OCI-LY1 (cell line): ENCODE measurements at regions not wholly inside any gene's neighbourhood (a gene's known extent, or its start where the extent isn't known, plus 50 kb on each side); places are given as distances from the start of the nearest gene placed in this dataset.

Source experiments
- H2AFZ ChIP-seq: fragments of 200-600 bp; sonication (generic), shearing (Covaris generic); 2 replicates; pipeline ENCODE4 v1.6.0; 2014; ENCODE audit warnings: antibody characterized with exemption, mild to moderate bottlenecking, low read length
- H3F3A ChIP-seq: fragments of 200-600 bp; sonication (generic), shearing (Covaris generic); 2 replicates; pipeline ENCODE4 v1.6.0; 2014; ENCODE audit warnings: mild to moderate bottlenecking, antibody characterized with exemption, low read length, moderate library complexity; ENCODE audit not compliant: insufficient read depth
- H3K27ac ChIP-seq: fragments of 200-600 bp; sonication (generic); 2 replicates; pipeline ENCODE4 v1.5.1; 2014; ENCODE audit warnings: low read length, mixed run types, mild to moderate bottlenecking, low read depth; ENCODE audit not compliant: poor library complexity, severe bottlenecking
- H3K27me3 ChIP-seq: fragments of 200-600 bp; sonication (generic); 2 replicates; pipeline ENCODE4 v1.6.0; 2014; ENCODE audit warnings: antibody characterized with exemption, mild to moderate bottlenecking, low read length, moderate library complexity; ENCODE audit not compliant: insufficient read depth
- H3K36me3 ChIP-seq: fragments of 200-600 bp; sonication (generic); 2 replicates; pipeline ENCODE4 v1.6.1; 2014; ENCODE audit warnings: mild to moderate bottlenecking, antibody characterized with exemption, low read length, moderate library complexity, mixed read lengths; ENCODE audit not compliant: insufficient read depth
- H3K4me1 ChIP-seq: fragments of 200-600 bp; sonication (generic); 2 replicates; pipeline ENCODE4 v1.5.1; 2014; ENCODE audit warnings: mild to moderate bottlenecking, low read length, moderate library complexity; ENCODE audit not compliant: insufficient read depth, severe bottlenecking
- H3K4me2 ChIP-seq: fragments of 200-600 bp; sonication (generic), shearing (Covaris generic); 2 replicates; pipeline ENCODE4 v1.6.1; 2014; ENCODE audit warnings: low read length
- H3K4me3 ChIP-seq: fragments of 200-600 bp; sonication (generic); 2 replicates; pipeline ENCODE4 v1.5.1; 2014; ENCODE audit warnings: low read length, low read depth, mild to moderate bottlenecking, mixed read lengths; ENCODE audit not compliant: poor library complexity, severe bottlenecking
- H3K79me2 ChIP-seq: fragments of 200-600 bp; shearing (Covaris generic); 2 replicates; pipeline ENCODE4 v1.6.1; 2016; ENCODE audit warnings: mixed run types, low read length, mixed read lengths; ENCODE audit not compliant: insufficient read depth
- H3K9ac ChIP-seq: fragments of 200-600 bp; sonication (generic), shearing (Covaris generic); 2 replicates; pipeline ENCODE4 v1.6.1; 2014; ENCODE audit warnings: mild to moderate bottlenecking, low read length, mixed read lengths
- H3K9me2 ChIP-seq: fragments of 200-600 bp; sonication (generic), shearing (Covaris generic); 2 replicates; pipeline ENCODE4 v1.6.1; 2014; ENCODE audit warnings: low read depth, mild to moderate bottlenecking, low read length, mixed read lengths
- H3K9me3 ChIP-seq: fragments of 200-600 bp; shearing (Covaris generic); 2 replicates; pipeline ENCODE4 v1.6.1; 2014; ENCODE audit warnings: low read length, mixed read lengths
- H4K20me1 ChIP-seq: fragments of 200-600 bp; sonication (generic), shearing (Covaris generic); 2 replicates; pipeline ENCODE4 v1.6.0; 2016; ENCODE audit warnings: mild to moderate bottlenecking, low read length; ENCODE audit not compliant: insufficient read depth
- CTCF ChIP-seq: fragments of 200-600 bp; sonication (generic), shearing (Covaris generic); IDR thresholded peaks from 2 replicates; pipeline ENCODE4 v1.5.1; 2017; ENCODE audit warnings: mild to moderate bottlenecking, antibody characterized with exemption, low read length, moderate library complexity, mixed read lengths
- EZH2 ChIP-seq: fragments of 200-600 bp; sonication (generic), shearing (Covaris generic); IDR thresholded peaks from 2 replicates; pipeline ENCODE4 v1.8.0; 2017; ENCODE audit warnings: borderline replicate concordance, mixed run types, mild to moderate bottlenecking, antibody characterized with exemption, low read length, moderate library complexity, mixed read lengths

GRCh38 chr2:153347818-153348495, 130.6 kb downstream of the RPRM start:
- H3K9ac ChIP-seq, result no peak overlapping the region
- no peaks in the 10 kb centered on the region for H3K9me2 ChIP-seq
- no peaks in the 10 kb centered on the region for H3K79me2 ChIP-seq
- no peaks in the 10 kb centered on the region for H3K36me3 ChIP-seq
- H4K20me1 ChIP-seq, result no peaks in the 10 kb centered on the region
- H3K9me3 ChIP-seq, result no peaks in the 10 kb centered on the region
- TF ChIP-seq CTCF (no peak), EZH2 (no peak)
- H3K27ac ChIP-seq, result no peak overlapping the region
- H3K4me2 ChIP-seq, result no peak overlapping the region
- no peaks in the 10 kb centered on the region for H3K4me1 ChIP-seq
- no peaks in the 10 kb centered on the region for H3F3A ChIP-seq
- H3K27me3 ChIP-seq, result no peaks in the 10 kb centered on the region
- no peak overlapping the region for H2AFZ ChIP-seq
- H3K4me3 ChIP-seq, result no peak overlapping the region

GRCh38 chr2:153320879-153321278, 157.7 kb downstream of the RPRM start:
- Histone ChIP-seq H3F3A (no peaks in the 10 kb centered on the region), H3K27ac (no peak overlapping the region), H4K20me1 (no peaks in the 10 kb centered on the region), H3K9ac (no peak overlapping the region), H3K9me2 (no peaks in the 10 kb centered on the region), H3K4me2 (no peak overlapping the region), H3K9me3 (no peaks in the 10 kb centered on the region), H3K4me1 (no peaks in the 10 kb centered on the region), H3K79me2 (no peaks in the 10 kb centered on the region), H3K4me3 (no peak overlapping the region), H3K27me3 (no peaks in the 10 kb centered on the region), H2AFZ (no peak overlapping the region), H3K36me3 (no peaks in the 10 kb centered on the region)
- TF ChIP-seq CTCF, result no peak
- no peak for TF ChIP-seq EZH2

- Histone ChIP-seq H3K9ac (no peak overlapping the region), H3K4me2 (no peak overlapping the region), H3K4me3 (no peak overlapping the region), H3K9me3 (no peaks in the 10 kb centered on the region), H3K27ac (no peak overlapping the region), H4K20me1 (no peaks in the 10 kb centered on the region), H3K36me3 (no peaks in the 10 kb centered on the region), H3K4me1 (no peaks in the 10 kb centered on the region), H2AFZ (no peak overlapping the region), H3K79me2 (no peaks in the 10 kb centered on the region), H3K27me3 (no peaks in the 10 kb centered on the region), H3K9me2 (no peaks in the 10 kb centered on the region), H3F3A (no peaks in the 10 kb centered on the region)
- TF ChIP-seq EZH2 (no peak), CTCF (no peak)
These were observed 167.1 kb downstream of the RPRM start for GRCh38 chr2:153311432-153311831.
